Glutamatergic neuron (in vitro differentiated cells): ENCODE measurements at regions not wholly inside any gene's neighbourhood (a gene's known extent, or its start where the extent isn't known, plus 50 kb on each side); places are given as distances from the start of the nearest gene placed in this dataset.

Experiments used
- DNase-seq: peaks from one replicate; pipeline ENCODE4 v3.0.0; 2022
- H3K27ac Mint-ChIP-seq: one replicate; pipeline ENCODE4 v1.8.0; 2020; ENCODE audit warnings: mild to moderate bottlenecking, mixed read lengths, inconsistent platforms; ENCODE audit not compliant: unreplicated experiment
- H3K27me3 Mint-ChIP-seq: one replicate; pipeline ENCODE4 v1.8.0; 2020; ENCODE audit warnings: mild to moderate bottlenecking, moderate library complexity, mixed read lengths, inconsistent platforms; ENCODE audit not compliant: unreplicated experiment
- H3K36me3 Mint-ChIP-seq: one replicate; pipeline ENCODE4 v1.8.0; 2020; ENCODE audit warnings: mild to moderate bottlenecking, mixed read lengths, inconsistent platforms; ENCODE audit not compliant: unreplicated experiment
- H3K4me1 Mint-ChIP-seq: one replicate; pipeline ENCODE4 v1.8.0; 2020; ENCODE audit warnings: mild to moderate bottlenecking, low read depth, mixed read lengths, inconsistent platforms; ENCODE audit not compliant: unreplicated experiment
- H3K4me3 Mint-ChIP-seq: one replicate; pipeline ENCODE4 v1.8.0; 2020; ENCODE audit warnings: mild to moderate bottlenecking, mixed read lengths, inconsistent platforms; ENCODE audit not compliant: unreplicated experiment
- H3K9me3 Mint-ChIP-seq: one replicate; pipeline ENCODE4 v1.8.0; 2020; ENCODE audit warnings: mild to moderate bottlenecking, moderate library complexity, mixed read lengths, inconsistent platforms; ENCODE audit not compliant: unreplicated experiment
- CTCF ChIP-seq: fragments of 200-600 bp; sonication (generic); IDR thresholded peaks from one replicate; pipeline ENCODE4 v1.5.0; 2021; ENCODE audit not compliant: partially characterized antibody, unreplicated experiment

- Mint-ChIP-seq H3K36me3 (peaks cover 10% of the 10 kb centered on the region), H3K4me1 (peaks cover 2% of the 10 kb centered on the region), H3K4me3 (no peak overlapping the region), H3K9me3 (no peaks in the 10 kb centered on the region), H3K27ac (no peak overlapping the region), H3K27me3 (no peaks in the 10 kb centered on the region)
- no peak for TF ChIP-seq CTCF
- DNase-seq: no peak
Measured at GRCh38 chr7:36002900-36003299, 150.2 kb upstream of the EEPD1 start.

- TF ChIP-seq CTCF: no peak
- DNase-seq: no peak
- Mint-ChIP-seq H3K4me1 (peaks cover under 1% of the 10 kb centered on the region), H3K4me3 (no peak overlapping the region), H3K9me3 (no peaks in the 10 kb centered on the region), H3K27me3 (no peaks in the 10 kb centered on the region), H3K36me3 (peaks cover 10% of the 10 kb centered on the region), H3K27ac (no peak overlapping the region)
Measured at GRCh38 chr7:36003343-36003742, 149.7 kb upstream of the EEPD1 start.

- DNase-seq: no peak
- Mint-ChIP-seq H3K27me3 (no peaks in the 10 kb centered on the region), H3K27ac (no peak overlapping the region), H3K36me3 (peaks cover 10% of the 10 kb centered on the region), H3K4me3 (no peak overlapping the region), H3K4me1 (peaks cover 1% of the 10 kb centered on the region), H3K9me3 (no peaks in the 10 kb centered on the region)
- no peak for TF ChIP-seq CTCF
Measured at GRCh38 chr7:36005293-36005692, 147.8 kb upstream of the EEPD1 start.

DNA sequence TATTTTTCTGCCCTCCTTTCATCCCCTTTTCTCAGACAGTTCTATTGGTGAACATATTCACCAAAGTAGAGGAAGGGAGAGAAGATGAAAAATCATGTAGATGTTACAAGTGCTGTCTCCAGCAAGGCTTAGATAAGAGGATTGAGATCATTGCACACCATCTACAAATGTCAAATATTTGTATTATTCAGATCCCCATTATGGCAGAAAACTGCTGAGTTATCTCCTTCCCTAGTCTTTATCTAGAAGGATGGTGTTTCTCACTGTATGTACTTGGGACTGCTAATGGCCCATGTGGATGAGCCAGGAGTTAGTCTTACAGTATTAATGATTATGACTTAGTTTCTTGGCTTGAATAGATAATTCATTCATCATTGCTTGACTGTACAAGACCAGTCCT is 147.2 kb upstream of the EEPD1 start:
- H3K36me3 Mint-ChIP-seq: peaks cover 10% of the 10 kb centered on the region
- H3K27ac Mint-ChIP-seq: no peak overlapping the region
- H3K4me3 Mint-ChIP-seq: no peak overlapping the region
- TF ChIP-seq CTCF: no peak
- H3K9me3 Mint-ChIP-seq: peaks cover 3% of the 10 kb centered on the region
- H3K4me1 Mint-ChIP-seq: peaks cover 7% of the 10 kb centered on the region
- H3K27me3 Mint-ChIP-seq: peaks cover 2% of the 10 kb centered on the region
- no peak for DNase-seq

GRCh38 chr7:36006636-36007229 is 146.3 kb upstream of the EEPD1 start:
- no peak for DNase-seq
- Mint-ChIP-seq H3K4me3 (no peak overlapping the region), H3K36me3 (peaks cover 10% of the 10 kb centered on the region), H3K4me1 (peaks cover 14% of the 10 kb centered on the region), H3K27ac (no peak overlapping the region), H3K27me3 (peaks cover 5% of the 10 kb centered on the region), H3K9me3 (peaks cover 6% of the 10 kb centered on the region)
- no peak for TF ChIP-seq CTCF
